ENCODE measurements at regions not wholly inside any gene's neighbourhood (a gene's known extent, or its start where the extent isn't known, plus 50 kb on each side); places are given as distances from the start of the nearest gene placed in this dataset.

DNA sequence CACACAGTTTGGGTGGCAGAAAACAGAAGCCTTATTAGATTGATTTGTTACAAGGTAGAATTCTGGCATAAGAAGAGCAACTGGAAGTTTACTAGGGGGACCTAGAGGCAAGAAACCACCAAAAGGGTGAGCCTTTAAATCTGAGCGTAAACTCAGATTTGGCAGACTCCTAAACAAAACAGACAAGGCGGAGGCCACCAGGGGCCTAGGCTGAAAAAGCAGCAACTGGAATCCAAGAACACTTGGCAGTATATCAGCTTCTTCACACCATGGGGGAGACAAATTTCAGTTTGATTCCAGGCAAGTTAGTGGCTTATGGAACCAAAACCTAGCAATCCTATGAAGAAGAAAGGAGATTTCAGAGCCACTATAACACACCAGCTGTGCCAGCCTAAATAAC is 220.0 kb downstream of the C3orf38 start:
- TF ChIP-seq, protein P1, sequence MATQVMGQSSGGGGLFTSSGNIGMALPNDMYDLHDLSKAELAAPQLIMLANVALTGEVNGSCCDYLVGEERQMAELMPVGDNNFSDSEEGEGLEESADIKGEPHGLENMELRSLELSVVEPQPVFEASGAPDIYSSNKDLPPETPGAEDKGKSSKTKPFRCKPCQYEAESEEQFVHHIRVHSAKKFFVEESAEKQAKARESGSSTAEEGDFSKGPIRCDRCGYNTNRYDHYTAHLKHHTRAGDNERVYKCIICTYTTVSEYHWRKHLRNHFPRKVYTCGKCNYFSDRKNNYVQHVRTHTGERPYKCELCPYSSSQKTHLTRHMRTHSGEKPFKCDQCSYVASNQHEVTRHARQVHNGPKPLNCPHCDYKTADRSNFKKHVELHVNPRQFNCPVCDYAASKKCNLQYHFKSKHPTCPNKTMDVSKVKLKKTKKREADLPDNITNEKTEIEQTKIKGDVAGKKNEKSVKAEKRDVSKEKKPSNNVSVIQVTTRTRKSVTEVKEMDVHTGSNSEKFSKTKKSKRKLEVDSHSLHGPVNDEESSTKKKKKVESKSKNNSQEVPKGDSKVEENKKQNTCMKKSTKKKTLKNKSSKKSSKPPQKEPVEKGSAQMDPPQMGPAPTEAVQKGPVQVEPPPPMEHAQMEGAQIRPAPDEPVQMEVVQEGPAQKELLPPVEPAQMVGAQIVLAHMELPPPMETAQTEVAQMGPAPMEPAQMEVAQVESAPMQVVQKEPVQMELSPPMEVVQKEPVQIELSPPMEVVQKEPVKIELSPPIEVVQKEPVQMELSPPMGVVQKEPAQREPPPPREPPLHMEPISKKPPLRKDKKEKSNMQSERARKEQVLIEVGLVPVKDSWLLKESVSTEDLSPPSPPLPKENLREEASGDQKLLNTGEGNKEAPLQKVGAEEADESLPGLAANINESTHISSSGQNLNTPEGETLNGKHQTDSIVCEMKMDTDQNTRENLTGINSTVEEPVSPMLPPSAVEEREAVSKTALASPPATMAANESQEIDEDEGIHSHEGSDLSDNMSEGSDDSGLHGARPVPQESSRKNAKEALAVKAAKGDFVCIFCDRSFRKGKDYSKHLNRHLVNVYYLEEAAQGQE (IDR thresholded peaks at IDR 0.05; ENCODE audit: low read depth, low read length), result no peak
- TF ChIP-seq, protein P2, sequence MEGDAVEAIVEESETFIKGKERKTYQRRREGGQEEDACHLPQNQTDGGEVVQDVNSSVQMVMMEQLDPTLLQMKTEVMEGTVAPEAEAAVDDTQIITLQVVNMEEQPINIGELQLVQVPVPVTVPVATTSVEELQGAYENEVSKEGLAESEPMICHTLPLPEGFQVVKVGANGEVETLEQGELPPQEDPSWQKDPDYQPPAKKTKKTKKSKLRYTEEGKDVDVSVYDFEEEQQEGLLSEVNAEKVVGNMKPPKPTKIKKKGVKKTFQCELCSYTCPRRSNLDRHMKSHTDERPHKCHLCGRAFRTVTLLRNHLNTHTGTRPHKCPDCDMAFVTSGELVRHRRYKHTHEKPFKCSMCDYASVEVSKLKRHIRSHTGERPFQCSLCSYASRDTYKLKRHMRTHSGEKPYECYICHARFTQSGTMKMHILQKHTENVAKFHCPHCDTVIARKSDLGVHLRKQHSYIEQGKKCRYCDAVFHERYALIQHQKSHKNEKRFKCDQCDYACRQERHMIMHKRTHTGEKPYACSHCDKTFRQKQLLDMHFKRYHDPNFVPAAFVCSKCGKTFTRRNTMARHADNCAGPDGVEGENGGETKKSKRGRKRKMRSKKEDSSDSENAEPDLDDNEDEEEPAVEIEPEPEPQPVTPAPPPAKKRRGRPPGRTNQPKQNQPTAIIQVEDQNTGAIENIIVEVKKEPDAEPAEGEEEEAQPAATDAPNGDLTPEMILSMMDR (IDR thresholded peaks at IDR 0.05 in 2 of 3, conservative IDR thresholded peaks at IDR 0.05 in 1 of 3; ENCODE audit: control insufficient read depth in 2 of 3, extremely low read depth in 1 of 3, insufficient read depth in 1 of 3, low read depth in 3 of 3, low read length in 3 of 3), result no peak
- TF ChIP-seq, protein P3, sequence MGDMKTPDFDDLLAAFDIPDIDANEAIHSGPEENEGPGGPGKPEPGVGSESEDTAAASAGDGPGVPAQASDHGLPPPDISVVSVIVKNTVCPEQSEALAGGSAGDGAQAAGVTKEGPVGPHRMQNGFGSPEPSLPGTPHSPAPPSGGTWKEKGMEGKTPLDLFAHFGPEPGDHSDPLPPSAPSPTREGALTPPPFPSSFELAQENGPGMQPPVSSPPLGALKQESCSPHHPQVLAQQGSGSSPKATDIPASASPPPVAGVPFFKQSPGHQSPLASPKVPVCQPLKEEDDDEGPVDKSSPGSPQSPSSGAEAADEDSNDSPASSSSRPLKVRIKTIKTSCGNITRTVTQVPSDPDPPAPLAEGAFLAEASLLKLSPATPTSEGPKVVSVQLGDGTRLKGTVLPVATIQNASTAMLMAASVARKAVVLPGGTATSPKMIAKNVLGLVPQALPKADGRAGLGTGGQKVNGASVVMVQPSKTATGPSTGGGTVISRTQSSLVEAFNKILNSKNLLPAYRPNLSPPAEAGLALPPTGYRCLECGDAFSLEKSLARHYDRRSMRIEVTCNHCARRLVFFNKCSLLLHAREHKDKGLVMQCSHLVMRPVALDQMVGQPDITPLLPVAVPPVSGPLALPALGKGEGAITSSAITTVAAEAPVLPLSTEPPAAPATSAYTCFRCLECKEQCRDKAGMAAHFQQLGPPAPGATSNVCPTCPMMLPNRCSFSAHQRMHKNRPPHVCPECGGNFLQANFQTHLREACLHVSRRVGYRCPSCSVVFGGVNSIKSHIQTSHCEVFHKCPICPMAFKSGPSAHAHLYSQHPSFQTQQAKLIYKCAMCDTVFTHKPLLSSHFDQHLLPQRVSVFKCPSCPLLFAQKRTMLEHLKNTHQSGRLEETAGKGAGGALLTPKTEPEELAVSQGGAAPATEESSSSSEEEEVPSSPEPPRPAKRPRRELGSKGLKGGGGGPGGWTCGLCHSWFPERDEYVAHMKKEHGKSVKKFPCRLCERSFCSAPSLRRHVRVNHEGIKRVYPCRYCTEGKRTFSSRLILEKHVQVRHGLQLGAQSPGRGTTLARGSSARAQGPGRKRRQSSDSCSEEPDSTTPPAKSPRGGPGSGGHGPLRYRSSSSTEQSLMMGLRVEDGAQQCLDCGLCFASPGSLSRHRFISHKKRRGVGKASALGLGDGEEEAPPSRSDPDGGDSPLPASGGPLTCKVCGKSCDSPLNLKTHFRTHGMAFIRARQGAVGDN (IDR thresholded peaks at IDR 0.05), result no peak
- no peak for TF ChIP-seq RELA (IDR thresholded peaks at IDR 0.05; ENCODE audit: borderline replicate concordance, partially characterized antibody)
- no peak for TF ChIP-seq STAT3 (IDR thresholded peaks at IDR 0.05; ENCODE audit: low read depth, low read length)
- no peak for TF ChIP-seq ASH2L (IDR thresholded peaks at IDR 0.05; ENCODE audit: borderline replicate concordance, low read depth)
- TF ChIP-seq, protein P4, sequence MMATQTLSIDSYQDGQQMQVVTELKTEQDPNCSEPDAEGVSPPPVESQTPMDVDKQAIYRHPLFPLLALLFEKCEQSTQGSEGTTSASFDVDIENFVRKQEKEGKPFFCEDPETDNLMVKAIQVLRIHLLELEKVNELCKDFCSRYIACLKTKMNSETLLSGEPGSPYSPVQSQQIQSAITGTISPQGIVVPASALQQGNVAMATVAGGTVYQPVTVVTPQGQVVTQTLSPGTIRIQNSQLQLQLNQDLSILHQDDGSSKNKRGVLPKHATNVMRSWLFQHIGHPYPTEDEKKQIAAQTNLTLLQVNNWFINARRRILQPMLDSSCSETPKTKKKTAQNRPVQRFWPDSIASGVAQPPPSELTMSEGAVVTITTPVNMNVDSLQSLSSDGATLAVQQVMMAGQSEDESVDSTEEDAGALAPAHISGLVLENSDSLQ (IDR thresholded peaks at IDR 0.05), result no peak

Data from GM12878 (cell line).